ENCODE measurements at regions not wholly inside any gene's neighbourhood (a gene's known extent, or its start where the extent isn't known, plus 50 kb on each side); places are given as distances from the start of the nearest gene placed in this dataset.

DNA sequence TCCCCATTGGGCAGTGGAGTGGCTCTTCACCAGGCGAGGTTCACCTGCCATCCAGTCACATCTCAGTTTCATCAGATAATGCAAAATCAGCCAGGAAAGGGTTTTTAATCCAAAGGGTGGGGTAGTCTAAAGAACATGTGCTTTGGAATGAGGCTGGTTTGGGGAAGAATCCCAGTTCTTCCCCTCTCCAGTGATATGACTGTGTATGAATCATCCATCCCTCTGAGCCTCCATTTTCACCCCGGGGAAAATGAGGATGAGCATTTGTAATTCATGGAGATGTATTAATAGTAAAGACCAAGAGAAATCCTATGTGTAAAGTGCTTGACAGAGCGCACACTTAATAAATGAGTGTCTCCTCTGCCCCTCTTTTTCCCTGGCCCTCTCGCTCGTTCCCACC lies 215.1 kb upstream of the FGGY start:
- TF ChIP-seq CTCF (IDR thresholded peaks at IDR 0.05 in 8 of 11, conservative IDR thresholded peaks at IDR 0.05 in 3 of 11) (no peak), POLR2A (IDR thresholded peaks at IDR 0.05) (no peak), POLR2AphosphoS5 (IDR thresholded peaks at IDR 0.05) (no peak)

Data from spleen (tissue), 7 donors.